ENCODE measurements at regions not wholly inside any gene's neighbourhood (a gene's known extent, or its start where the extent isn't known, plus 50 kb on each side); places are given as distances from the start of the nearest gene placed in this dataset.

GRCh38 chr13:99666146-99666805, 165.0 kb downstream of the TM9SF2 start:
- no peaks in the 10 kb centered on the region for H3K9me2 ChIP-seq (replicated peaks; ENCODE audit: insufficient read depth)
- peaks cover 8% of the 10 kb centered on the region for H3K27me3 ChIP-seq
- H3K79me2 ChIP-seq = no peaks in the 10 kb centered on the region
- TF ChIP-seq EZH2phosphoT487 (IDR thresholded peaks at IDR 0.05; ENCODE audit: low read depth, severe bottlenecking, unreplicated experiment) (no peak), CTCF (IDR thresholded peaks at IDR 0.05; ENCODE audit: poor library complexity) (no peak), EZH2 (IDR thresholded peaks at IDR 0.05; ENCODE audit: borderline replicate concordance) (no peak)
- 91% methylated on average over 8 of the region's 8 CpGs for WGBS (ENCODE audit: low lambda C conversion rate, missing lambda C conversion rate)
- no peak overlapping the region for H3K4me3 ChIP-seq
- H3K27ac ChIP-seq = no peak overlapping the region
- H3K36me3 ChIP-seq (replicated peaks; ENCODE audit: insufficient read depth, low read depth) = no peaks in the 10 kb centered on the region
- DNase-seq (ENCODE audit: low spot score) = no peak
- H2AFZ ChIP-seq = no peak overlapping the region
- no peak overlapping the region for H3K4me2 ChIP-seq
- H3K9me3 ChIP-seq (ENCODE audit: low read depth) = no peaks in the 10 kb centered on the region
- no peaks in the 10 kb centered on the region for H3K4me1 ChIP-seq (ENCODE audit: insufficient read depth)
- H4K20me1 ChIP-seq (ENCODE audit: insufficient read depth, poor library complexity, severe bottlenecking) = no peaks in the 10 kb centered on the region

- no peak for TF ChIP-seq CTCF (IDR thresholded peaks at IDR 0.05; ENCODE audit: poor library complexity)
- TF ChIP-seq EZH2 (IDR thresholded peaks at IDR 0.05; ENCODE audit: borderline replicate concordance) = no peak
- no peak for TF ChIP-seq EZH2phosphoT487 (IDR thresholded peaks at IDR 0.05; ENCODE audit: low read depth, severe bottlenecking, unreplicated experiment)
- no peak for DNase-seq (ENCODE audit: low spot score)
Measured at GRCh38 chr13:99665711-99666110, 164.4 kb downstream of the TM9SF2 start.

GRCh38 chr13:99663908-99664307, 162.6 kb downstream of the TM9SF2 start:
- 84% methylated on average over 2 of the region's 2 CpGs for WGBS (ENCODE audit: low lambda C conversion rate, missing lambda C conversion rate)
- no peaks in the 10 kb centered on the region for H3K36me3 ChIP-seq (replicated peaks; ENCODE audit: insufficient read depth, low read depth)
- peaks cover 13% of the 10 kb centered on the region for H3K27me3 ChIP-seq
- no peaks in the 10 kb centered on the region for H4K20me1 ChIP-seq (ENCODE audit: insufficient read depth, poor library complexity, severe bottlenecking)
- no peaks in the 10 kb centered on the region for H3K9me2 ChIP-seq (replicated peaks; ENCODE audit: insufficient read depth)
- H2AFZ ChIP-seq = no peak overlapping the region
- H3K79me2 ChIP-seq = no peaks in the 10 kb centered on the region
- no peak overlapping the region for H3K27ac ChIP-seq
- no peaks in the 10 kb centered on the region for H3K4me1 ChIP-seq (ENCODE audit: insufficient read depth)
- no peak for TF ChIP-seq EZH2 (IDR thresholded peaks at IDR 0.05; ENCODE audit: borderline replicate concordance)
- no peak for TF ChIP-seq EZH2phosphoT487 (IDR thresholded peaks at IDR 0.05; ENCODE audit: low read depth, severe bottlenecking, unreplicated experiment)
- no peak for TF ChIP-seq CTCF (IDR thresholded peaks at IDR 0.05; ENCODE audit: poor library complexity)
- no peak for DNase-seq (ENCODE audit: low spot score)
- no peak overlapping the region for H3K4me2 ChIP-seq
- no peak overlapping the region for H3K4me3 ChIP-seq
- H3K9me3 ChIP-seq (ENCODE audit: low read depth) = no peaks in the 10 kb centered on the region

More at GRCh38 chr13:99665711-99666110, 164.4 kb downstream of the TM9SF2 start:
- no peaks in the 10 kb centered on the region for H3K4me1 ChIP-seq (ENCODE audit: insufficient read depth)
- no peaks in the 10 kb centered on the region for H4K20me1 ChIP-seq (ENCODE audit: insufficient read depth, poor library complexity, severe bottlenecking)
- H3K9me2 ChIP-seq (replicated peaks; ENCODE audit: insufficient read depth) = no peaks in the 10 kb centered on the region
- H3K4me2 ChIP-seq = no peak overlapping the region
- no peaks in the 10 kb centered on the region for H3K36me3 ChIP-seq (replicated peaks; ENCODE audit: insufficient read depth, low read depth)
- no peaks in the 10 kb centered on the region for H3K79me2 ChIP-seq
- no peaks in the 10 kb centered on the region for H3K9me3 ChIP-seq (ENCODE audit: low read depth)
- H3K27ac ChIP-seq = no peak overlapping the region
- no peak overlapping the region for H3K4me3 ChIP-seq
- 93% methylated on average over 9 of the region's 9 CpGs for WGBS (ENCODE audit: low lambda C conversion rate, missing lambda C conversion rate)
- peaks cover 9% of the 10 kb centered on the region for H3K27me3 ChIP-seq
- H2AFZ ChIP-seq = no peak overlapping the region

Data from hepatocyte (in vitro differentiated cells).